ENCODE measurements at regions not wholly inside any gene's neighbourhood (a gene's known extent, or its start where the extent isn't known, plus 50 kb on each side); places are given as distances from the start of the nearest gene placed in this dataset.
"Not testable (repeated sequence)": the region's sequence is repeated elsewhere in the genome, so short reads cannot be mapped to it uniquely, and the experiment has no call there.

DNA sequence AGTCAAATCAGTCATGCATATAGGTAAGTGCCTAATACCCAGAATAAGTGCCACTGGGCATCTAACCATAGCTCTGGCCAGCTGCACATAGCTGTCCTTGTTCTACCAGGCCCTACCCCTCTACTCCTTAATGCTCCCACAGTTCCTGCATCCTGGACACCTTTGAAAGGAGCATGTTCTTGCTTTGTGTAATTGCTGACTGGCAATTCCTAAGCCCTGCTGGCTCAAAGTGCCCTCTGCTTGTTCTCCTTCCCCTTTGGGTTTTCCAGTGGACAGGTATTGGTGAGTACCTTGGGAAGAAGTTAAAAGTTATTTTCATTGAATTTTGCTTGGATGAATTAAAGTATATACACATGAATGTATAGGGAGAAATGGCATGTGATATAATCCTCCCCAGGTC, 516.4 kb downstream of the ETNK1 start:
- intact Hi-C loops (cut with DNase I): no loop called here
- DNase-seq: no peak
- Histone ChIP-seq H3K27me3 (no peaks in the 10 kb centered on the region), H3K27ac (no peak overlapping the region), H3K36me3 (no peaks in the 10 kb centered on the region), H3K9me3 (peaks cover 0 to 27% of the 10 kb centered on the region in 2 donors), H3K4me1 (no peaks in the 10 kb centered on the region), H3K4me3 (no peak overlapping the region)
- TF ChIP-seq, protein P1, sequence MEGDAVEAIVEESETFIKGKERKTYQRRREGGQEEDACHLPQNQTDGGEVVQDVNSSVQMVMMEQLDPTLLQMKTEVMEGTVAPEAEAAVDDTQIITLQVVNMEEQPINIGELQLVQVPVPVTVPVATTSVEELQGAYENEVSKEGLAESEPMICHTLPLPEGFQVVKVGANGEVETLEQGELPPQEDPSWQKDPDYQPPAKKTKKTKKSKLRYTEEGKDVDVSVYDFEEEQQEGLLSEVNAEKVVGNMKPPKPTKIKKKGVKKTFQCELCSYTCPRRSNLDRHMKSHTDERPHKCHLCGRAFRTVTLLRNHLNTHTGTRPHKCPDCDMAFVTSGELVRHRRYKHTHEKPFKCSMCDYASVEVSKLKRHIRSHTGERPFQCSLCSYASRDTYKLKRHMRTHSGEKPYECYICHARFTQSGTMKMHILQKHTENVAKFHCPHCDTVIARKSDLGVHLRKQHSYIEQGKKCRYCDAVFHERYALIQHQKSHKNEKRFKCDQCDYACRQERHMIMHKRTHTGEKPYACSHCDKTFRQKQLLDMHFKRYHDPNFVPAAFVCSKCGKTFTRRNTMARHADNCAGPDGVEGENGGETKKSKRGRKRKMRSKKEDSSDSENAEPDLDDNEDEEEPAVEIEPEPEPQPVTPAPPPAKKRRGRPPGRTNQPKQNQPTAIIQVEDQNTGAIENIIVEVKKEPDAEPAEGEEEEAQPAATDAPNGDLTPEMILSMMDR (IDR thresholded peaks at IDR 0.05): no peak
- ATAC-seq: no peak

DNA sequence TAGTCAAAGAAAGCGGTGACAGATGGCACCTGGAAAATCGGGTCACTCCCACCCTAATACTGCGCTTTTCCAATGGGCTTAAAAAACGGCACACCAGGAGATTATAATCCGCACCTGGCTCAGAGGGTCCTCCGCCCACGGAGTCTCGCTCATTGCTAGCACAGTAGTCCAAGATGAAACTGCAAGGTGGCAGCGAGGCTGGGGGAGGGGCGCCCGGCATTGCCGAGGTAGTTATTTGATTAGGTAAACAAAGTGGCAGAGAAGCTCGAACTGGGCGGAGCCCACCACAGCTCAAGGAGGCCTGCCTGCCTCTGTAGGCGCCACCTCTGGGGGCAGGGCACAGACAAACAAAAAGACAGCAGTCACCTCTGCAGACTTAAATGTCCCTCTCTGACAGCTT, 521.1 kb downstream of the ETNK1 start:
- H3K4me1 ChIP-seq; H3K27ac ChIP-seq; H3K4me3 ChIP-seq; ATAC-seq; intact Hi-C loops (cut with DNase I); H3K27me3 ChIP-seq; H3K36me3 ChIP-seq: not testable (repeated sequence)
- peak in 1 of 4 donors; percentile 50 for DNase-seq
- peaks cover 0 to 35% of the 10 kb centered on the region in 2 donors for H3K9me3 ChIP-seq

DNA sequence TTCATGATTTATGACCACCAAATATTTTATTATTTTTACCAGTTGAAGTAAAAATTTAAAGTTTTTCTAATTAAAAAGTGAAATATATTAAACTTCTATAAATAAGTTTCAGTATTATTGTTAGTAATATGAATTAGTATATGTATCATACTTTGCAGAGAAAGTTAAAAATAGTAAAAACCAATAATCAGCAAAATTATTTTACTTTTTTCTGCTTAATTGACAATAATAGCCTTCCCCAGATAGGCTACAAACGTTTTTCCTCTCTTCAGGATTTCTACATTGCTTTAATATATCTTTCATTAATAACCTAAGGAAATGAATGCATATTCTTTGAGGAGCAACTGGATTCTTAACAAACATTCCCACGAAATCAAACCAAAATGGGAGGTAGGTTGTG, 543.5 kb downstream of the ETNK1 start:
- no peak overlapping the region for H3K4me3 ChIP-seq

DNA sequence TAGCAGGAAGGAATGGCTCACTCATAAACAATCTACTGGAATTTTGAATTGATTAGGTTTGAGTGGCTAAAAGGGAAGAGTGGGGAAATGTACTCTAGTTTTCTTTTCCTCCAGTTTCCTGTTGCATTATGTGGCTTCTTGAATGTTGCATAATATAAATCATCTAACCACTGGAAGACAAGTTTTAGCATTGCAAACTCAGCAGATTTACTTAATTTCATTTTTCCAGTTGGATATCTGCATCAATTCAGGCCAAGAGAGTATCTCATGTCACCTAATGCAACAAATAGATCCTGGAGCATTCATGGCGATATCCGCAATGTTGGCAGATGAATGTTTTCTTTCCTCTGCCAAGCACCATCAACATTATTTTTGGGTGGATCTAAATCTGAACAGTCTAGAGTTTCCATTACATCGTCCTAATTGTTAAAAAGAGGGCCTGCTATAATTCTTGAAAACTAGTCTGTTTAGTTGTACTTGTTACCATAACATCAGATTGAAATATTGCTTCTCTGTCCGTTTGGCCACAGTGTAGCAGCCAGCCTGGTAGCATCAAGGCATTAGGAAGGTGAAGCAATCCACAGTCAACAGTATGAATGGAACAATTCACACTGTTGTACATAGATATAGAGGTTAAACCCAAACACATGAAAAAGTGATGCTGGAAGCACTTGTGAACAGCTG, 544.2 kb downstream of the ETNK1 start:
- TF ChIP-seq, protein P1 (IDR thresholded peaks at IDR 0.05): no peak
- Histone ChIP-seq H3K27ac (no peak overlapping the region), H3K36me3 (no peaks in the 10 kb centered on the region), H3K4me1 (no peaks in the 10 kb centered on the region), H3K4me3 (no peak overlapping the region), H3K9me3 (peaks cover 0 to 14% of the 10 kb centered on the region in 2 donors), H3K27me3 (no peaks in the 10 kb centered on the region)
- intact Hi-C loops (cut with DNase I): no loop called here
- ATAC-seq (no peak), DNase-seq (no peak)

More for the DNA sequence above, 543.5 kb downstream of the ETNK1 start:
- DNase-seq: no peak
- ATAC-seq: no peak
- peaks cover 0 to 8% of the 10 kb centered on the region in 2 donors for H3K9me3 ChIP-seq
- no peaks in the 10 kb centered on the region for H3K27me3 ChIP-seq
- H3K27ac ChIP-seq: no peak overlapping the region
- intact Hi-C loops (cut with DNase I): no loop called here
- H3K36me3 ChIP-seq: no peaks in the 10 kb centered on the region
- TF ChIP-seq, protein P1 (IDR thresholded peaks at IDR 0.05): no peak
- H3K4me1 ChIP-seq: no peaks in the 10 kb centered on the region

DNA sequence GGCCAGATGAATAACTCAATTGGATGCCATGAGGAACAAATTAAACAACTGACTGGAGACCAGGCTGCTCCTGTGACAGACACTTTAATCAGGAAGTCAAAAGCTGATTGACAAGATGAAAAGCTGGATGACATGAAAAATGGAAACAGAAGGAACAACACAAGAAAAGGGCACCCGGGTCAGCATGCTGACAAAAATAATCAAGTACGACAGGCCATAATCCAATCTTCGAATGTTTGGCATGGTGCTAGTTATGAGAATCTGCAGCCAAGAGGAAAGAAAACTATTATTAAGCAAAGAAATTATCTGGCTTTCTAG, 544.7 kb downstream of the ETNK1 start:
- no peaks in the 10 kb centered on the region for H3K4me1 ChIP-seq

More for the DNA sequence above, 544.7 kb downstream of the ETNK1 start:
- Histone ChIP-seq H3K27ac (no peak overlapping the region), H3K9me3 (peaks cover 0 to 18% of the 10 kb centered on the region in 2 donors), H3K36me3 (no peaks in the 10 kb centered on the region), H3K4me3 (no peak overlapping the region), H3K27me3 (no peaks in the 10 kb centered on the region)
- DNase-seq (no peak), ATAC-seq (no peak)
- TF ChIP-seq, protein P1 (IDR thresholded peaks at IDR 0.05): no peak
- intact Hi-C loops (cut with DNase I): no loop called here

Data from left lung (tissue), 4 donors.